ENCODE measurements at regions not wholly inside any gene's neighbourhood (a gene's known extent, or its start where the extent isn't known, plus 50 kb on each side); places are given as distances from the start of the nearest gene placed in this dataset.

- no peak for TF ChIP-seq POLR2AphosphoS5 (IDR thresholded peaks at IDR 0.05; ENCODE audit: low read depth, low read length)
- no peak for TF ChIP-seq SPI1 (IDR thresholded peaks at IDR 0.05; ENCODE audit: low read depth, low read length)
- TF ChIP-seq POLR2A (IDR thresholded peaks at IDR 0.05; ENCODE audit: low read depth, low read length), result no peak
- TF ChIP-seq TAF1 (IDR thresholded peaks at IDR 0.05; ENCODE audit: low read depth, low read length), result no peak
- no peak for TF ChIP-seq POU2F2 (IDR thresholded peaks at IDR 0.05; ENCODE audit: low read depth, low read length)
Measured at GRCh38 chr11:29773656-29774264, 243.1 kb downstream of the KCNA4 start.
